ENCODE measurements at regions not wholly inside any gene's neighbourhood (a gene's known extent, or its start where the extent isn't known, plus 50 kb on each side); places are given as distances from the start of the nearest gene placed in this dataset.

- Histone ChIP-seq H3K4me1 (ENCODE audit: control insufficient read depth in 1 of 2, insufficient read depth in 1 of 2, low read depth in 1 of 2, low read length in 1 of 2) (no peaks in the 10 kb centered on the region), H3K4me3 (ENCODE audit: low read depth in 1 of 2, low read length in 1 of 2) (no peak overlapping the region), H3K27me3 (no peaks in the 10 kb centered on the region), H3K27ac (no peak overlapping the region), H3K9me3 (no peaks in the 10 kb centered on the region), H3K36me3 (no peaks in the 10 kb centered on the region)
- no peak for TF ChIP-seq CTCF (IDR thresholded peaks at IDR 0.05)
Observed at GRCh38 chr7:115356999-115357702, 435.3 kb downstream of the MDFIC start.

- TF ChIP-seq CTCF (IDR thresholded peaks at IDR 0.05): no peak
Observed at GRCh38 chr7:115356139-115356746, 434.3 kb downstream of the MDFIC start.

GRCh38 chr7:115354925-115355324 is 433.0 kb downstream of the MDFIC start:
- no peak for TF ChIP-seq CTCF (IDR thresholded peaks at IDR 0.05)
- no peak overlapping the region for H3K27ac ChIP-seq
- no peaks in the 10 kb centered on the region for H3K4me1 ChIP-seq (ENCODE audit: control insufficient read depth in 1 of 2, insufficient read depth in 1 of 2, low read depth in 1 of 2, low read length in 1 of 2)
- no peaks in the 10 kb centered on the region for H3K36me3 ChIP-seq
- H3K4me3 ChIP-seq (ENCODE audit: low read depth in 1 of 2, low read length in 1 of 2): no peak overlapping the region
- H3K9me3 ChIP-seq: no peaks in the 10 kb centered on the region
- H3K27me3 ChIP-seq: no peaks in the 10 kb centered on the region

More at GRCh38 chr7:115356139-115356746, 434.3 kb downstream of the MDFIC start:
- Histone ChIP-seq H3K4me1 (ENCODE audit: control insufficient read depth in 1 of 2, insufficient read depth in 1 of 2, low read depth in 1 of 2, low read length in 1 of 2) (no peaks in the 10 kb centered on the region), H3K9me3 (no peaks in the 10 kb centered on the region), H3K36me3 (no peaks in the 10 kb centered on the region), H3K4me3 (ENCODE audit: low read depth in 1 of 2, low read length in 1 of 2) (no peak overlapping the region), H3K27ac (no peak overlapping the region), H3K27me3 (no peaks in the 10 kb centered on the region)

GRCh38 chr7:115352375-115352774 is 430.5 kb downstream of the MDFIC start:
- H3K4me1 ChIP-seq (ENCODE audit: control insufficient read depth in 1 of 2, insufficient read depth in 1 of 2, low read depth in 1 of 2, low read length in 1 of 2): no peaks in the 10 kb centered on the region
- no peak for TF ChIP-seq CTCF (IDR thresholded peaks at IDR 0.05)
- H3K4me3 ChIP-seq (ENCODE audit: low read depth in 1 of 2, low read length in 1 of 2): no peak overlapping the region
- no peaks in the 10 kb centered on the region for H3K27me3 ChIP-seq
- no peak overlapping the region for H3K27ac ChIP-seq
- no peaks in the 10 kb centered on the region for H3K36me3 ChIP-seq
- H3K9me3 ChIP-seq: no peaks in the 10 kb centered on the region

- H3K36me3 ChIP-seq: no peaks in the 10 kb centered on the region
- TF ChIP-seq CTCF (IDR thresholded peaks at IDR 0.05): no peak
- H3K9me3 ChIP-seq: no peaks in the 10 kb centered on the region
- no peak overlapping the region for H3K27ac ChIP-seq
- no peaks in the 10 kb centered on the region for H3K27me3 ChIP-seq
- no peak overlapping the region for H3K4me3 ChIP-seq (ENCODE audit: low read depth in 1 of 2, low read length in 1 of 2)
- H3K4me1 ChIP-seq (ENCODE audit: control insufficient read depth in 1 of 2, insufficient read depth in 1 of 2, low read depth in 1 of 2, low read length in 1 of 2): no peaks in the 10 kb centered on the region
Observed at GRCh38 chr7:115350764-115351163, 428.9 kb downstream of the MDFIC start.
